Gastrocnemius medialis (tissue), 4 donors: ENCODE measurements at regions not wholly inside any gene's neighbourhood (a gene's known extent, or its start where the extent isn't known, plus 50 kb on each side); places are given as distances from the start of the nearest gene placed in this dataset.
"Not testable (repeated sequence)": the region's sequence is repeated elsewhere in the genome, so short reads cannot be mapped to it uniquely, and the experiment has no call there.

Experiments used
- ATAC-seq, 2 donors: fragments of 150-250 bp; one replicate each; pipeline ENCODE4 v1.9.1; 2016
- DNase-seq, 2 donors: peaks; one replicate each; pipeline ENCODE4 v3.0.0-alpha.2; 2019
- H3K27ac ChIP-seq, 4 donors: fragments of 200-600 bp; sonication (generic); 1 replicate in 1 of 4; 2 replicates in 3 of 4; pipeline ENCODE4 v1.5.1; 2016 to 2018; ENCODE audit warnings: mild to moderate bottlenecking in 2 of 4, moderate library complexity in 1 of 4
- H3K27me3 ChIP-seq, 3 donors: fragments of 200-600 bp; sonication (generic) in 2 of 3; 1 replicate in 1 of 3; 2 replicates in 2 of 3; pipeline versions ENCODE4 v1.5.1 to v1.6.0; 2016 to 2019; ENCODE audit warnings: mild to moderate bottlenecking in 1 of 3, moderate library complexity in 1 of 3
- H3K36me3 ChIP-seq, 2 donors: fragments of 200-600 bp; sonication (generic) in 1 of 2; one replicate each; pipeline ENCODE4 v1.5.1; 2017 to 2018
- H3K4me1 ChIP-seq, 2 donors: fragments of 200-600 bp; sonication (generic) in 1 of 2; one replicate each; pipeline ENCODE4 v1.5.1; 2016 to 2017; ENCODE audit warnings: mild to moderate bottlenecking in 2 of 2
- H3K4me3 ChIP-seq, 4 donors: fragments of 200-600 bp; sonication (generic) in 3 of 4; 1 replicate in 1 of 4; 2 replicates in 3 of 4; pipeline ENCODE4 v1.5.1; 2016 to 2019; ENCODE audit warnings: mild to moderate bottlenecking in 2 of 4
- H3K9me3 ChIP-seq, 3 donors: fragments of 200-600 bp; sonication (generic) in 2 of 3; 1 replicate in 1 of 3; 2 replicates in 2 of 3; pipeline ENCODE4 v1.5.1; 2016 to 2019
- POLR2A ChIP-seq, 2 donors: fragments of 450-650 bp; IDR thresholded peaks; one replicate each; pipeline ENCODE4 v1.6.1; 2017; ENCODE audit warnings: antibody characterized with exemption in 2 of 2, mild to moderate bottlenecking in 2 of 2, moderate library complexity in 2 of 2
- in situ Hi-C, 4 donors: fragments of 200-750 bp; cut with MboI; loops; one replicate each; pipeline versions ENCODE4 v1.15.0 to v1.8.0; 2017; ENCODE audit warnings: low sequenced_read_pairs in 4 of 4
- intact Hi-C: fragments of 100-400 bp; cut with DNase I; formaldehyde crosslinking; loops from one replicate; pipeline ENCODE4 v1.15.1; 2023; ENCODE audit warnings: low total_unique reads
- TF ChIP-seq, protein P1 (sequence below), 5 experiments: fragments of 450-650 bp in 3 of 5; fragments of 200-600 bp in 2 of 5; sonication (generic) in 2 of 5; IDR thresholded peaks in 4 of 5; conservative IDR thresholded peaks in 1 of 5; 1 replicate in 4 of 5; 2 replicates in 1 of 5; pipeline ENCODE4 v1.5.1; 2016 to 2019; ENCODE audit warnings: antibody characterized with exemption in 5 of 5, mild to moderate bottlenecking in 3 of 5, moderate library complexity in 3 of 5

DNA sequence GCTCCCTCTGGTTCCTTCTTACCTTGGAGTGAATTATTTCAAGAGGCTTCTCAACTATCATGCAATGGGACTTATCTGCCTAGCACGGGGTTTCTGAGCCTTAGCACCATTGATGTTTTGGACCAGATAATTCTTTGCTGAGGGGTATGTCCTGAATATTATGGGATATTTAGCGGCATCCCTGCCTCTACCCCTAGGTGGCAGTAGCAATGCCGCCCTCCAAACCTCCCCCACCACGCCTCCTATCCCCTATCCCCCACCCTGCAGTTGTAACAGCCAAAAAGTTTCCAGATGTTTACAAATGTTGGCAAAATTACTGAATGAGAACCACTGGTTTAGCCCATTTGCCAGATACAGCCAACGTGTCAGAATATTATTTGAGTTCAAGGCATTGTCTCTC, 125.5 kb downstream of the POSTN start:
- TF ChIP-seq, protein P1, sequence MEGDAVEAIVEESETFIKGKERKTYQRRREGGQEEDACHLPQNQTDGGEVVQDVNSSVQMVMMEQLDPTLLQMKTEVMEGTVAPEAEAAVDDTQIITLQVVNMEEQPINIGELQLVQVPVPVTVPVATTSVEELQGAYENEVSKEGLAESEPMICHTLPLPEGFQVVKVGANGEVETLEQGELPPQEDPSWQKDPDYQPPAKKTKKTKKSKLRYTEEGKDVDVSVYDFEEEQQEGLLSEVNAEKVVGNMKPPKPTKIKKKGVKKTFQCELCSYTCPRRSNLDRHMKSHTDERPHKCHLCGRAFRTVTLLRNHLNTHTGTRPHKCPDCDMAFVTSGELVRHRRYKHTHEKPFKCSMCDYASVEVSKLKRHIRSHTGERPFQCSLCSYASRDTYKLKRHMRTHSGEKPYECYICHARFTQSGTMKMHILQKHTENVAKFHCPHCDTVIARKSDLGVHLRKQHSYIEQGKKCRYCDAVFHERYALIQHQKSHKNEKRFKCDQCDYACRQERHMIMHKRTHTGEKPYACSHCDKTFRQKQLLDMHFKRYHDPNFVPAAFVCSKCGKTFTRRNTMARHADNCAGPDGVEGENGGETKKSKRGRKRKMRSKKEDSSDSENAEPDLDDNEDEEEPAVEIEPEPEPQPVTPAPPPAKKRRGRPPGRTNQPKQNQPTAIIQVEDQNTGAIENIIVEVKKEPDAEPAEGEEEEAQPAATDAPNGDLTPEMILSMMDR (IDR thresholded peaks at IDR 0.05 in 4 of 5, conservative IDR thresholded peaks at IDR 0.05 in 1 of 5) = no peak
- TF ChIP-seq POLR2A (IDR thresholded peaks at IDR 0.05) = no peak
- in situ Hi-C loops = no loop called here

DNA sequence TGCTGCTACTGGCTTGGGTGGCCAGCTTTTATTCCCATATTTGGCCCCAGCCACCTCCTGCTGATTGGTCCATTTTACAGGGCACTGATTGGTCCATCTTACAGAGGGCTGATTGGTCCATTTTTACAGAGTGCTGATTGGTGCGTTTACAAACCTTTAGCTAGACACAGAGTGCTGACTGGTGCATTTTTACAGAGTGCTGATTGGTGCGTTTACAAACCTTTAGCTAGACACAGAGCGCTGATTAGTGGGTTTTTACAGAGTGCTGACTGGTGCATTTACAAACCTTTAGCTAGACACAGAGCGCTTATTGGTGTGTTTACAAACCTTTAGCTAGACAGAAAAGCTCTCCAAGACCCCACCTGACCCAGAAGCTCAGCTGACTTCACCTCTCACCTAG, 126.3 kb downstream of the POSTN start:
- H3K9me3 ChIP-seq, in situ Hi-C loops, DNase-seq: not testable (repeated sequence)

More for the DNA sequence above, 125.5 kb downstream of the POSTN start:
- no peak overlapping the region for H3K27ac ChIP-seq
- H3K4me3 ChIP-seq = no peak overlapping the region
- no peak for ATAC-seq
- intact Hi-C loops = no loop called here
- H3K9me3 ChIP-seq = no peaks in the 10 kb centered on the region
- no peaks in the 10 kb centered on the region for H3K36me3 ChIP-seq
- no peak for DNase-seq
- no peaks in the 10 kb centered on the region for H3K27me3 ChIP-seq
- H3K4me1 ChIP-seq = no peaks in the 10 kb centered on the region

DNA sequence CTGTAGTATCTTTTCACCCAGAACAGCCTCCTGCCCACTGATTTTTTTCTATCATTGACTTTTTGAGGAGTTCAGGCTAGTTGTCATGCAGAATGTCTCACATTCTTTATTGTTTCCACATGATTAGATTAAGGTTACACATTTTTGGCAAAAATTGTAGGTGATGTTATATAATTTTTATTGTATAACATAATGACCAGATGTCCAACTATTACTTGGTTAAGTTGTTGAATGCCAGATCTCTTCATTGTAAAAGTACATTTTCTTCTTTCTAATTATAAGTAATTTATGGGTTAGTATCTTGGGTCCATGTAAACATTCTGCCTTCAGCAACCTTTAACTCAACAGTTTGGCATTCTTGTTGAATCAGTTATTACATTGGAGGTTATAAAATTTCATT, 138.4 kb downstream of the POSTN start:
- no peaks in the 10 kb centered on the region for H3K27me3 ChIP-seq
- no peak for TF ChIP-seq POLR2A (IDR thresholded peaks at IDR 0.05)
- TF ChIP-seq, protein P1 (IDR thresholded peaks at IDR 0.05 in 4 of 5, conservative IDR thresholded peaks at IDR 0.05 in 1 of 5) = no peak
- in situ Hi-C loops = no loop called here
- H3K36me3 ChIP-seq = no peaks in the 10 kb centered on the region
- H3K4me3 ChIP-seq = no peak overlapping the region
- ATAC-seq (no peak), DNase-seq (no peak)
- no peak overlapping the region for H3K27ac ChIP-seq
- intact Hi-C loops = no loop called here
- no peaks in the 10 kb centered on the region for H3K4me1 ChIP-seq
- no peaks in the 10 kb centered on the region for H3K9me3 ChIP-seq

More for the DNA sequence above, 126.3 kb downstream of the POSTN start:
- H3K27ac ChIP-seq, H3K27me3 ChIP-seq, H3K36me3 ChIP-seq, H3K4me1 ChIP-seq, ATAC-seq, intact Hi-C loops, H3K4me3 ChIP-seq: not testable (repeated sequence)

DNA sequence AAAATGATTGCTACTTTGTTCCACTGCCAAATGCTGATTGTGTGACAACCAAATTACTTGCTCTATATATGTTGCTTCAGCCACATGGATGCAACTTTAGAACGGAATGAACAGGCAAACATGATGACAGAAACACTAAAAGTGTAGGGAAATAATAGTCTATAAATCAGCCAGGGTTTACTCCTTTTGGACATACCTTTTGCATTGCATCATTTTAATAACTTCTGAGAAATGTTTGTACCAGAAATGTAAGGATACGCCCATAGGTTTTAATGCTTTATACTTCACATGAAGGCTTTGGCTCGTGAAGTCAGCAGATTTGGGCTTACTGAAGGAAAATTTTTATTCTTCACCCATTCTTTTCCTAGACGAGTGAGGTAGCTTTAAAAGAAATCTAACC, 141.0 kb downstream of the POSTN start:
- no peaks in the 10 kb centered on the region for H3K9me3 ChIP-seq
- H3K27me3 ChIP-seq = no peaks in the 10 kb centered on the region
- H3K36me3 ChIP-seq = no peaks in the 10 kb centered on the region
- H3K27ac ChIP-seq = no peak overlapping the region
- ATAC-seq = no peak
- H3K4me1 ChIP-seq = no peaks in the 10 kb centered on the region
- no peak overlapping the region for H3K4me3 ChIP-seq
- no peak for DNase-seq
- intact Hi-C loops (no loop called here), in situ Hi-C loops (no loop called here)
- TF ChIP-seq, protein P1 (IDR thresholded peaks at IDR 0.05 in 4 of 5, conservative IDR thresholded peaks at IDR 0.05 in 1 of 5) = no peak
- no peak for TF ChIP-seq POLR2A (IDR thresholded peaks at IDR 0.05)

DNA sequence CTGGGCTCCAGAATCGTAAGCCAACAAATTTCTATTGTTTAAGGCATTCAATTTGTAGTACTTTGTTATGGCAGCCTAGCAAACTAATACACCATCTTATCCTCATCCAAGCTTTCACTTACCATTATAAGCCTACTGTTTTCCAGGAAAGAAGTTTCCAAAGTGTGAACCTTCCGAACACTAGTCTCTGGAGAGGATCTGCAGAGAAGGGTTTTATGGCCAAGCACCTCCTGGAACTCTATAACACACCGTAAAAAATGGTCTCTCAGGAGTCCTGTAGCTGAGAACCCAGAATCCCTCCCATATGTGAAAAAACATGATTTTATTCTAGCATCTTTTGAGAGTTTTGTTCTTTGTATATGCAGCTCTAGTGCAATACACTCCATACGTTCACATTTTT, 142.1 kb downstream of the POSTN start:
- Histone ChIP-seq H3K27me3 (no peaks in the 10 kb centered on the region), H3K4me3 (no peak overlapping the region), H3K36me3 (no peaks in the 10 kb centered on the region), H3K4me1 (no peaks in the 10 kb centered on the region), H3K27ac (no peak overlapping the region), H3K9me3 (no peaks in the 10 kb centered on the region)
- in situ Hi-C loops (no loop called here), intact Hi-C loops (no loop called here)
- no peak for DNase-seq
- TF ChIP-seq, protein P1 (IDR thresholded peaks at IDR 0.05 in 4 of 5, conservative IDR thresholded peaks at IDR 0.05 in 1 of 5) = no peak
- TF ChIP-seq POLR2A (IDR thresholded peaks at IDR 0.05) = no peak
- ATAC-seq = no peak
